ENCODE measurements at regions not wholly inside any gene's neighbourhood (a gene's known extent, or its start where the extent isn't known, plus 50 kb on each side); places are given as distances from the start of the nearest gene placed in this dataset.
"Not testable (repeated sequence)": the region's sequence is repeated elsewhere in the genome, so short reads cannot be mapped to it uniquely, and the experiment has no call there.

GRCh38 chr14:41285186-41285748 is 321.4 kb upstream of the LRFN5 start:
- no peak for ATAC-seq
- no peaks in the 10 kb centered on the region for H3K4me1 Mint-ChIP-seq
- peaks cover 5% of the 10 kb centered on the region for H3K9me3 Mint-ChIP-seq
- H3K36me3 Mint-ChIP-seq = no peaks in the 10 kb centered on the region
- H3K4me3 Mint-ChIP-seq = no peak overlapping the region
- no peaks in the 10 kb centered on the region for H3K27me3 Mint-ChIP-seq
- no peak overlapping the region for H3K27ac Mint-ChIP-seq

GRCh38 chr14:41280745-41281144 is 325.9 kb upstream of the LRFN5 start:
- Mint-ChIP-seq H3K4me3 (no peak overlapping the region), H3K4me1 (no peaks in the 10 kb centered on the region), H3K36me3 (no peaks in the 10 kb centered on the region), H3K27me3 (no peaks in the 10 kb centered on the region), H3K9me3 (peaks cover 5% of the 10 kb centered on the region), H3K27ac (no peak overlapping the region)
- no peak for ATAC-seq

- no peak overlapping the region for H3K4me3 Mint-ChIP-seq
- H3K9me3 Mint-ChIP-seq = peaks cover 2% of the 10 kb centered on the region
- H3K27me3 Mint-ChIP-seq = no peaks in the 10 kb centered on the region
- ATAC-seq = no peak
- no peak overlapping the region for H3K27ac Mint-ChIP-seq
- no peaks in the 10 kb centered on the region for H3K36me3 Mint-ChIP-seq
- no peaks in the 10 kb centered on the region for H3K4me1 Mint-ChIP-seq
Measured at GRCh38 chr14:41277450-41277849, 329.2 kb upstream of the LRFN5 start.

GRCh38 chr14:41257476-41257875 is 349.2 kb upstream of the LRFN5 start:
- H3K9me3 Mint-ChIP-seq = peaks cover 3% of the 10 kb centered on the region
- no peak overlapping the region for H3K27ac Mint-ChIP-seq
- H3K4me1 Mint-ChIP-seq = no peaks in the 10 kb centered on the region
- H3K27me3 Mint-ChIP-seq = no peaks in the 10 kb centered on the region
- H3K4me3 Mint-ChIP-seq = no peak overlapping the region
- H3K36me3 Mint-ChIP-seq = no peaks in the 10 kb centered on the region
- no peak for ATAC-seq

- Mint-ChIP-seq H3K27me3 (no peaks in the 10 kb centered on the region), H3K4me1 (no peaks in the 10 kb centered on the region), H3K4me3 (no peak overlapping the region), H3K27ac (no peak overlapping the region), H3K9me3 (no peaks in the 10 kb centered on the region), H3K36me3 (no peaks in the 10 kb centered on the region)
- ATAC-seq = no peak
Measured at GRCh38 chr14:41235466-41235865, 371.2 kb upstream of the LRFN5 start.

GRCh38 chr14:41230683-41231082 is 376.0 kb upstream of the LRFN5 start:
- Mint-ChIP-seq H3K4me1 (no peaks in the 10 kb centered on the region), H3K9me3 (peaks cover 3% of the 10 kb centered on the region), H3K27ac (no peak overlapping the region), H3K36me3 (no peaks in the 10 kb centered on the region), H3K27me3 (no peaks in the 10 kb centered on the region), H3K4me3 (no peak overlapping the region)
- no peak for ATAC-seq

- Mint-ChIP-seq H3K9me3 (peaks cover 3% of the 10 kb centered on the region), H3K27ac (no peak overlapping the region), H3K4me3 (no peak overlapping the region), H3K4me1 (no peaks in the 10 kb centered on the region), H3K36me3 (no peaks in the 10 kb centered on the region), H3K27me3 (no peaks in the 10 kb centered on the region)
- no peak for ATAC-seq
Measured at GRCh38 chr14:41229824-41230223, 376.9 kb upstream of the LRFN5 start.

- no peak for ATAC-seq
- no peaks in the 10 kb centered on the region for H3K27me3 Mint-ChIP-seq
Measured at GRCh38 chr14:41225433-41225832, 381.2 kb upstream of the LRFN5 start.

GRCh38 chr14:41222581-41222980 is 384.1 kb upstream of the LRFN5 start:
- Mint-ChIP-seq H3K9me3 (peaks cover 3% of the 10 kb centered on the region), H3K36me3 (no peaks in the 10 kb centered on the region), H3K4me1 (no peaks in the 10 kb centered on the region), H3K27me3 (no peaks in the 10 kb centered on the region), H3K4me3 (no peak overlapping the region), H3K27ac (no peak overlapping the region)
- no peak for ATAC-seq

More at GRCh38 chr14:41225433-41225832, 381.2 kb upstream of the LRFN5 start:
- Mint-ChIP-seq H3K9me3 (peaks cover 3% of the 10 kb centered on the region), H3K27ac (no peak overlapping the region), H3K36me3 (no peaks in the 10 kb centered on the region), H3K4me1 (no peaks in the 10 kb centered on the region), H3K4me3 (no peak overlapping the region)

GRCh38 chr14:41214978-41215377 is 391.7 kb upstream of the LRFN5 start:
- not testable (repeated sequence) for ATAC-seq, H3K27me3 Mint-ChIP-seq, H3K27ac Mint-ChIP-seq, H3K4me3 Mint-ChIP-seq, H3K9me3 Mint-ChIP-seq, H3K4me1 Mint-ChIP-seq, H3K36me3 Mint-ChIP-seq

- H3K27me3 Mint-ChIP-seq = no peaks in the 10 kb centered on the region
Measured at GRCh38 chr14:41201696-41202095, 405.0 kb upstream of the LRFN5 start.

GRCh38 chr14:41187868-41188267 is 418.8 kb upstream of the LRFN5 start:
- peaks cover under 1% of the 10 kb centered on the region for H3K9me3 Mint-ChIP-seq
- H3K27ac Mint-ChIP-seq = no peak overlapping the region
- H3K4me1 Mint-ChIP-seq = no peaks in the 10 kb centered on the region
- H3K36me3 Mint-ChIP-seq = no peaks in the 10 kb centered on the region
- no peaks in the 10 kb centered on the region for H3K27me3 Mint-ChIP-seq
- H3K4me3 Mint-ChIP-seq = no peak overlapping the region
- ATAC-seq = no peak

More at GRCh38 chr14:41201696-41202095, 405.0 kb upstream of the LRFN5 start:
- ATAC-seq = no peak
- Mint-ChIP-seq H3K4me1 (no peaks in the 10 kb centered on the region), H3K9me3 (no peaks in the 10 kb centered on the region), H3K4me3 (no peak overlapping the region), H3K27ac (no peak overlapping the region), H3K36me3 (no peaks in the 10 kb centered on the region)

GRCh38 chr14:41171045-41171444 is 435.6 kb upstream of the LRFN5 start:
- H3K36me3 Mint-ChIP-seq = no peaks in the 10 kb centered on the region
- H3K27me3 Mint-ChIP-seq = no peaks in the 10 kb centered on the region
- H3K4me1 Mint-ChIP-seq = no peaks in the 10 kb centered on the region
- peaks cover 10% of the 10 kb centered on the region for H3K9me3 Mint-ChIP-seq
- no peak overlapping the region for H3K4me3 Mint-ChIP-seq
- no peak overlapping the region for H3K27ac Mint-ChIP-seq
- ATAC-seq = no peak

- no peak for ATAC-seq
- Mint-ChIP-seq H3K36me3 (no peaks in the 10 kb centered on the region), H3K27ac (no peak overlapping the region), H3K27me3 (no peaks in the 10 kb centered on the region), H3K4me1 (no peaks in the 10 kb centered on the region), H3K4me3 (no peak overlapping the region), H3K9me3 (peaks cover 4% of the 10 kb centered on the region)
Measured at GRCh38 chr14:41167040-41167439, 439.6 kb upstream of the LRFN5 start.

- no peak overlapping the region for H3K27ac Mint-ChIP-seq
- H3K36me3 Mint-ChIP-seq = no peaks in the 10 kb centered on the region
- ATAC-seq = peak; percentile 48
- peaks cover 3% of the 10 kb centered on the region for H3K9me3 Mint-ChIP-seq
- H3K4me3 Mint-ChIP-seq = no peak overlapping the region
- no peaks in the 10 kb centered on the region for H3K4me1 Mint-ChIP-seq
- no peaks in the 10 kb centered on the region for H3K27me3 Mint-ChIP-seq
Measured at GRCh38 chr14:41154143-41154807, 452.4 kb upstream of the LRFN5 start.

- Mint-ChIP-seq H3K27me3 (no peaks in the 10 kb centered on the region), H3K4me1 (no peaks in the 10 kb centered on the region), H3K36me3 (no peaks in the 10 kb centered on the region), H3K27ac (no peak overlapping the region), H3K9me3 (no peaks in the 10 kb centered on the region), H3K4me3 (no peak overlapping the region)
- no peak for ATAC-seq
Measured at GRCh38 chr14:41146391-41146790, 460.3 kb upstream of the LRFN5 start.
